ENCODE measurements at regions not wholly inside any gene's neighbourhood (a gene's known extent, or its start where the extent isn't known, plus 50 kb on each side); places are given as distances from the start of the nearest gene placed in this dataset.
A peak's percentile ranks its signal among the peaks of the same experiment; 100 is the strongest.

- TF ChIP-seq CTCF (IDR thresholded peaks at IDR 0.05), result no peak
- TF ChIP-seq POLR2A (IDR thresholded peaks at IDR 0.05), result peak; percentile 30
Observed at GRCh38 chr11:15497366-15497765, 382.6 kb downstream of the INSC start.

Measured in right lobe of liver (tissue), 4 donors.